Vagina (tissue), 2 donors: ENCODE measurements at regions not wholly inside any gene's neighbourhood (a gene's known extent, or its start where the extent isn't known, plus 50 kb on each side); places are given as distances from the start of the nearest gene placed in this dataset.

Experiments
- DNase-seq, 2 donors: peaks; one replicate each; pipeline ENCODE4 v3.0.0-alpha.2; 2017; ENCODE audit errors: extremely low spot score in 2 of 2
- H3K27ac ChIP-seq: fragments of 200-600 bp; sonication (generic); one replicate; pipeline ENCODE4 v1.5.1; 2019
- H3K27me3 ChIP-seq: fragments of 200-600 bp; sonication (generic); one replicate; pipeline ENCODE4 v1.5.1; 2019
- H3K36me3 ChIP-seq, 2 donors: fragments of 200-600 bp; sonication (generic); one replicate each; pipeline ENCODE4 v1.5.1; 2017 to 2019
- H3K4me1 ChIP-seq: fragments of 200-600 bp; sonication (generic); one replicate; pipeline ENCODE4 v1.5.1; 2019
- H3K4me3 ChIP-seq, 2 donors: fragments of 200-600 bp; sonication (generic); 1 replicate in 1 of 2; 2 replicates in 1 of 2; pipeline ENCODE4 v1.5.1; 2016 to 2019
- H3K9me3 ChIP-seq: fragments of 200-600 bp; sonication (generic); one replicate; pipeline ENCODE4 v1.5.1; 2019
- CTCF ChIP-seq, 3 experiments: fragments of 450-650 bp in 2 of 3; fragments of 200-600 bp in 1 of 3; sonication (generic) in 1 of 3; IDR thresholded peaks; one replicate each; pipeline ENCODE4 v1.5.1; 2017 to 2019; ENCODE audit warnings: antibody characterized with exemption in 3 of 3, mild to moderate bottlenecking in 2 of 3, moderate library complexity in 2 of 3
- POLR2A ChIP-seq, 2 donors: fragments of 450-650 bp; IDR thresholded peaks; one replicate each; pipeline ENCODE4 v1.6.1; 2017; ENCODE audit warnings: antibody characterized with exemption in 2 of 2, mild to moderate bottlenecking in 2 of 2, moderate library complexity in 2 of 2
- POLR2AphosphoS5 ChIP-seq, 2 donors: sonication (generic); formaldehyde crosslinking; IDR thresholded peaks; one replicate each; pipeline ENCODE4 v1.9.0; 2017; ENCODE audit warnings: antibody characterized with exemption in 2 of 2, mild to moderate bottlenecking in 2 of 2, low read depth in 1 of 2; ENCODE audit not compliant: insufficient read depth in 1 of 2
- intact Hi-C: fragments of 100-400 bp; cut with DNase I; formaldehyde crosslinking; loops from one replicate; pipeline ENCODE4 v1.15.1; 2023

- TF ChIP-seq POLR2A (IDR thresholded peaks at IDR 0.05) (no peak), CTCF (IDR thresholded peaks at IDR 0.05) (no peak), POLR2AphosphoS5 (IDR thresholded peaks at IDR 0.05; ENCODE audit: insufficient read depth in 1 of 2, low read depth in 1 of 2) (no peak)
- Histone ChIP-seq H3K27ac (no peak overlapping the region), H3K4me1 (no peaks in the 10 kb centered on the region), H3K36me3 (no peaks in the 10 kb centered on the region), H3K9me3 (no peaks in the 10 kb centered on the region), H3K27me3 (no peaks in the 10 kb centered on the region), H3K4me3 (no peak overlapping the region)
- intact Hi-C loops, result no loop called here
- no peak for DNase-seq
Measured at GRCh38 chr14:46259536-46259935, 392.0 kb downstream of the RPL10L start.

- no peak overlapping the region for H3K4me3 ChIP-seq
- intact Hi-C loops, result no loop called here
- no peak for DNase-seq
- H3K27ac ChIP-seq, result no peak overlapping the region
- H3K27me3 ChIP-seq, result no peaks in the 10 kb centered on the region
- no peaks in the 10 kb centered on the region for H3K9me3 ChIP-seq
- H3K4me1 ChIP-seq, result no peaks in the 10 kb centered on the region
- H3K36me3 ChIP-seq, result no peaks in the 10 kb centered on the region
- TF ChIP-seq POLR2AphosphoS5 (IDR thresholded peaks at IDR 0.05; ENCODE audit: insufficient read depth in 1 of 2, low read depth in 1 of 2), result no peak
- TF ChIP-seq CTCF (IDR thresholded peaks at IDR 0.05), result no peak
- TF ChIP-seq POLR2A (IDR thresholded peaks at IDR 0.05), result no peak
Measured at GRCh38 chr14:46256381-46256780, 395.2 kb downstream of the RPL10L start.

GRCh38 chr14:46250113-46250703 is 401.4 kb downstream of the RPL10L start:
- Histone ChIP-seq H3K27me3 (no peaks in the 10 kb centered on the region), H3K4me3 (no peak overlapping the region), H3K9me3 (no peaks in the 10 kb centered on the region), H3K27ac (no peak overlapping the region), H3K36me3 (no peaks in the 10 kb centered on the region), H3K4me1 (no peaks in the 10 kb centered on the region)
- no peak for DNase-seq
- intact Hi-C loops, result no loop called here
- TF ChIP-seq POLR2A (IDR thresholded peaks at IDR 0.05), result no peak
- TF ChIP-seq CTCF (IDR thresholded peaks at IDR 0.05), result peak in 1 of 3 experiments; percentile 15

- no peaks in the 10 kb centered on the region for H3K27me3 ChIP-seq
- TF ChIP-seq CTCF (IDR thresholded peaks at IDR 0.05) (no peak), POLR2A (IDR thresholded peaks at IDR 0.05) (no peak), POLR2AphosphoS5 (IDR thresholded peaks at IDR 0.05; ENCODE audit: insufficient read depth in 1 of 2, low read depth in 1 of 2) (no peak)
- no peaks in the 10 kb centered on the region for H3K9me3 ChIP-seq
- no peaks in the 10 kb centered on the region for H3K36me3 ChIP-seq
- no peak for DNase-seq
- H3K27ac ChIP-seq, result no peak overlapping the region
- intact Hi-C loops, result no loop called here
- no peak overlapping the region for H3K4me3 ChIP-seq
- H3K4me1 ChIP-seq, result no peaks in the 10 kb centered on the region
Measured at GRCh38 chr14:46248001-46248630, 403.5 kb downstream of the RPL10L start.

GRCh38 chr14:46245276-46245675 is 406.3 kb downstream of the RPL10L start:
- H3K27me3 ChIP-seq, result no peaks in the 10 kb centered on the region
- intact Hi-C loops, result no loop called here
- DNase-seq, result no peak
- no peak overlapping the region for H3K4me3 ChIP-seq
- H3K36me3 ChIP-seq, result no peaks in the 10 kb centered on the region
- no peak overlapping the region for H3K27ac ChIP-seq
- TF ChIP-seq CTCF (IDR thresholded peaks at IDR 0.05), result no peak
- no peak for TF ChIP-seq POLR2A (IDR thresholded peaks at IDR 0.05)
- no peak for TF ChIP-seq POLR2AphosphoS5 (IDR thresholded peaks at IDR 0.05; ENCODE audit: insufficient read depth in 1 of 2, low read depth in 1 of 2)
- H3K4me1 ChIP-seq, result no peaks in the 10 kb centered on the region
- no peaks in the 10 kb centered on the region for H3K9me3 ChIP-seq
